ENCODE measurements at regions not wholly inside any gene's neighbourhood (a gene's known extent, or its start where the extent isn't known, plus 50 kb on each side); places are given as distances from the start of the nearest gene placed in this dataset.
A peak's percentile ranks its signal among the peaks of the same experiment; 100 is the strongest.

DNA sequence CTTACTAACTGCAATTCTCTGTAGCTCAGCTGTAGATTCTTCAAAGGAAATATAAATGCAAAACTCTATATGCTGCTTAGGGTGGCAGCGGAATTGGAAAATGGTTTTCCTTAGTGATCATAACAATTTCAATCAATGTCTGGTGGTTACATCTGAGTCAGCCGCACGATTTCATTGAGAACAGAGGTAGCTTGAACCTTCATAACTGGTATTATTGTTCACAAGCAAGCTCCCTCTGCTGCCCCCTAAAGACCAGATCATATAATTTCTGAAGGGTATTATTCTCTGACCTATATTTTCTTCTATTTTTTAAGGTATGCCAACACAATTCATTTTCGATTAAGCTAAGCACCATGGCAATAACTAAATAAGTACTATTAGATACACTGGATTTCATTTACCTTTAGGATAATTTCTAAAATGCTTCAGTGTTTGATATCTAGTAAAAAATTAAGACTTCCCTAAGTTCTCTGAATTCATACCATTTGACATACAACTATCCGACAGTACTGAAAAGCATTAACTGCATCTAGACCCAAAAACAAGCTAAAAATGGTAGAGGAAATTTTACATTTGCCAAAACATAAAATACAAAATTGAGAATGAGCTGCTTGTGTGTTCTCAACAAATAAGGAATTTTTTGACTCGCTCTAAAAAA, 181.1 kb upstream of the SPEF2 start:
- DNase-seq (ENCODE audit: extremely low read depth, low read depth): peak; percentile 33

DNA sequence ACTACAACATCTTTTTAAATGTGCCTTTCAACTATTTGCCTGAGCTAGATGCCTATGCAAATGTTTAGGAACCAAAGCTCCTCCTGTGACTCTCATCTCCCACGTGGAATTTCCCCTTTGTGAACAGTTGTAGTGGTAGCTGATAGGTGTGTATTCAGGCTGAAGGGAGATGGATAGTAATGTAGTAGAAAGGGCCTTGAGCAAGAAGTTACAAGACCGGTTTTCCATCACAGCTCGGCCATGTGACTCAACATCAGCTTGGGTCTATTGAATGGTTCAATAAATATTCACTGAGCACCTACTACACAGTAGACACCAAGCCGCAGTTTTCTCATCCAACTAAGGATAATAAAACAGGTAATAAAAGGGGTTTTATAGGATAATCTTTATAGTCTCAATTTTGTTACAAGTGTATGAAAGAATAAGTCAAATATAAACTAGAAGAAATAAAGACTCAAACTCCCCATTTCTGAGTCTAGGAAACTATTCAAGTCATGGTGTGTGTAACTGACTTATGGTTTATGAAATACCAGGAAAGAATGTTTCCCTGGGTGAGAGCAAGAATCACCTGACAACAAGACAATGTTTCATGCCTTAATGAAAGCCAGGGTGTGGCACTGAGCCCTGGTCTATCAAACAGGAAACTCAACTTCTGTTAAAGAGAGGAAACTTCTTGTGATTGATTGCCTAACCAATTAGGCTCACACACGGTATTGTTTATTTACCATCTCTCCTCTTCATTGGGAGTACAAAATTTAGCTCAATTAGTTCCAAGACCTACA, 187.1 kb upstream of the SPEF2 start:
- no peak for DNase-seq (ENCODE audit: extremely low read depth, low read depth)

DNA sequence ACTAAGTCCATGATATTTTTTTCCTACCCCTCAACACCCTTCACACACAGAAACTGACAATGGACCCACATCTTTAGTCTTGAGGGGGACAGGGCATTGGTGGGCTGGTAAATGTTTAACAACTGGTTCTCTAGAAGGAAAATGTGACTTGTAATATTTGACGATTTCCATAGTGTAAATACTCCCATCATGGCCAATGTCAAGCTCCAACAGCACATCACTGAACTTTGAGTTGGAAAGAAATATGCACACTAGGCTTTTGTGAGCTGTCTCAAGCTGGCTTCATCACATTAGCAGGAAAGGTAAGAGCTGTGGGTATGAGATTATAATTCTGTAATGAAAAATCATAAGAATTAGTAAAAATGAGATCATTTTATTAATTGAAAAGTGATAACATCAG, 189.9 kb upstream of the PRLR start:
- no peak for DNase-seq (ENCODE audit: extremely low read depth, low read depth)

DNA sequence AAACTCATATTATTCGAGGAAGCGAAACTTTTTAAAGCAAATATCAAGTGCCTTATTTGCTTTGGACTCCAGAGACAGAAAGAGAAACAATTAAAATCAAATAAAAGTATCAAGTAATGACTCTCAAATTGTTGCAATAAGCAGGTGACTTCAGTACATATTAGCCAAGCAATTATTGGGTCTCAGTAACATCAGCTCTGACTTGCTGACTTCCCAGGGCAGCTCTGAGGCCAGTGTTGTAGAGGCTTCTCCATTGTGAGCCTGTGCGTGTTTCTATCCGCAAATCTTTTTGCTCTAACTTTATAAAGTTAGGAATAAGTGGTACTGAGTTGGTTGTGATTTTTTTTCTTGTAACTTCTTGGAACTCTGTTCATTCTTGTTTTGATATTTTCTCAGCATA, 186.8 kb upstream of the PRLR start:
- DNase-seq (ENCODE audit: extremely low read depth, low read depth): no peak

DNA sequence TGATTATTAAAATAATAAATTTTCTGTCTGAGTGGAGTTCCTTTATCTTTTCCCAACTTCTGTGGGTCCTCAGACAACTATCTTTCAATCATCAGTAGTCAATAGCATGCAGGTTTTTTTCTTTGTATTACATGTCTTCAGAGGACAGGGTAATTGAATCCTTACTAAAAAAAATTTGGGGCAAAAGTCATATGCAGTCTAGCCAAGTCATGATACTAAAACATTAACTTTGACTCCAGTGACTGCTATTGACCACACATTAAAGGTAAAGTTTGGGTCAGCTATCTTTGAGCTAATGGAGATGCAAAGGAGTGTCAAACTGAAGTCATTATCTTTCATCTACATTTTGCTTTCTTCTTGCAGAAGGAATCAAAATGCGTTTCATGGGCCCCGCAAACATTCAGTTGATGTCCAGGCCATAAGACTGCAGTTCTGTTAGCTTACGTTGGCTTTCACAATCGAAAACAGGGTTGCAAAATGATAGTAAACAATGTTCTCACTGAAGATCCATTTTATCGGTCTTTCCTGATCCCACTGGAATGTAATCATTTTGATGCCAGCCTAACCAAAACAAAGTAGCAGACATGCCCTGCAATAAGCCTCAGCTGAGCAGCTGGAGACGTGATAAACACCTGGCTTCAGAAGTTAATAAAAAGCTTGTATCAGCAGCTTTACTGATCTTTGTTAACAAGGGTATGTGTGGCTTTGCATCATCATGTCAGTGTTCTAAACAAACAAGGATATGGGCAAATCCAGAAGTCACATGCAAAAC, 186.1 kb upstream of the PRLR start:
- DNase-seq (ENCODE audit: extremely low read depth, low read depth): no peak

DNA sequence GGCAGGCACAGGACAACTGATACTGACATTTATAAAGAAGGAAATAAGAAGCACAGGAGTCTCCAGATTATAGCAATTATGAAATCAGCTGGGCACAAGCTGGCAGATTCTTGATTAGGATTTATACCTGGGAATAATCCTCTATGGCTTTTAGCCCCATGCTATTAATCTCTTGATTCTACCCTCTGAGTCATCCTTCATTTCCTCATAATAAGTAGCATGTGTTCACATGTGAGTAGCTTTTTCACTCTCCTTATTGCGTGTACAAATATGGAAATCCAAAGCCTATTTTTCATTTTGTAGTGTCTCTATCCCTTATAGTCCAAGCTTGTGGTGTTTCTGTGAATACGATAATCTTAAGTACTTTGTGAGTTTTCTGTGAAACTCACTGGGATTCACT, 185.0 kb upstream of the PRLR start:
- DNase-seq (ENCODE audit: extremely low read depth, low read depth): no peak

DNA sequence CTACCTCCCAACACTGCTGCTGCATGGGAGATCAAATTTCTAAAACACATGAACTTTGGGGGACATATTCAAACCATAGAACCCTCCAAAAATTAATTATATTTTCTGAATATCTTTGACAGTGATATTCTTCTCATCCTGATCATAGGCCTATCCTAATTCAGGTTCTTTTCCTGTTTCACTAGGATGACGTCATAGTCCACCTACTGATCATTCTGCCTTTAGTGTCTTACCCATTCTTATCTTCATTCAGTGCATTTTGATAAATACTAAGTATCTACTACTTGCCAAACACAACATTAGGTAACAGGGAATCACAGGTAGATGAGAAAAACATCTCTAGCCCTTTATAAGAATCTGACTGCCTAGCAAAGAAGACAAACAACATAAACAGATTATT, 179.1 kb upstream of the PRLR start:
- DNase-seq (ENCODE audit: extremely low read depth, low read depth): no peak

DNA sequence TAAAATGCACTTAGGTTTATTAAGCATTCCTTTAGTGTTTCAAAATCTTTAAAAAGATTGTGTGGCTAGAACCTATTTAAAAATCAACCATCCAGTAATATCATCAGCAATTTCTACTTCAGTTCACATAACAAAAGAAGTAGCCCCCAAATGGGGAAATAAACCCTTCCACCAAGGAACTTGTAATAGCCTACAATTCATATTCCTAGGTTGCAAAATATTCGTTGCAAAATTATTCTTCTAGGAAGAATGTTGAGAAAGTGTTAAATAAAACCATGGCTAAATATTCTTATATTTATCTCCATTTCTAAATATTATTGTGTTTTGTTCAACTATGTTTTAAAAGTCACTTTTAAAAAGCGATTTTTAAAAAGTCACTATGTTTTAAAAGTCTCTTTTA, 177.9 kb upstream of the PRLR start:
- DNase-seq (ENCODE audit: extremely low read depth, low read depth): no peak

DNA sequence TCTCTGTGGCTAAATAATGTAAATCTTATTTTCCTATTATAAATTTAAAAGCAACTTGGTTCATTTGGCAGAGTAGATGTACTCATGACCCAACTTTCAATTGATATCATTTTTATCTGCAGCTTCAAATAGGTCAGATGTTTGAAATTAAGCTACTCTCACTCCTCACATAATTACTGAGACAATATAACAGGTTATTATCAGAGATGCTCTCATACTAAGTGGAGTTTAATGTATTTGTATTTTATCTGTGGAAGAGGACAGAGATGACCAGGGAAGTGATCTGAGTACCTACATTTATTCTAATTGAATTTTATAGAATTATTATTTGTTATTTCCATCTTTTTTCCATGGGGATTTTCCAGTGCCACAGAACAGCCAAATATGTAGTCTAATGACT, 177.4 kb upstream of the PRLR start:
- no peak for DNase-seq (ENCODE audit: extremely low read depth, low read depth)

DNA sequence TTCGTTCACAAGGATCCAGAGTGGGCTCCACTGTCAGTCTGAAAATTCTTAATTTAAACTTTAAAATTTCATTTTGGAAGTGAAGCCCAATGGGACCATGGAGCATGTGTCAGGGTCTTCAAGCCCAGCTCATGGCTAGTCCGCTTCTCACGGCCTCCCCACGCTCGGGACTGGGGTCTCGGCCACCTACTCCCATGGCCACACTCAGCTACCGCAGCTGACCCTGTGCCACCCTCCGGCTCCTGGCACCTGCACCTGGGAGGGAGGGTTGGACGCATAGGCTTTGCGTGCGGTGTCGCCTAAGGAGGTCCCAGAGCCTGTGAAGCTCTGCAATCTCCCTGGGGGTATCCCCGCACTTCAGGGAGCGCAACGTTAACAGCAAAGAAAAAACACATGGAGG, 175.7 kb upstream of the PRLR start:
- no peak for DNase-seq (ENCODE audit: extremely low read depth, low read depth)

DNA sequence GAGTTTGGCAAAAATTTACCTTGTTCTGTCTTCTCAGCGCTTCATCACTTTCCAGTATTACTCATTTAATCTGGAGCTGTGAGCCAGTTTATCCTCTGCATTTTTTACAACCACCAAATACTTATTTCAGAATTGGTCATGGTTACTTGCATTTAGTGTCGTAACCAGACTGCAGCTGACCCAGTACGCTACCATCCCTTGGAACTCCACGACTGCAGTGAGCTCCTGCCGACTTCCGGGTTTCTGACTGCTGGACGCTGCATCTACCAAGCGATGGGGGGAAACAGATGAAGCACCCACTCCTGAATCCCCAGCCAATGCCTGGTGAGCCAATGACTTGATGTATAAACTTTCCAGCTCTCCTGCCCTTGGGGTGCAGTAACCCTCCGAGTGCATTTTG, 174.4 kb upstream of the PRLR start:
- no peak for DNase-seq (ENCODE audit: extremely low read depth, low read depth)

DNA sequence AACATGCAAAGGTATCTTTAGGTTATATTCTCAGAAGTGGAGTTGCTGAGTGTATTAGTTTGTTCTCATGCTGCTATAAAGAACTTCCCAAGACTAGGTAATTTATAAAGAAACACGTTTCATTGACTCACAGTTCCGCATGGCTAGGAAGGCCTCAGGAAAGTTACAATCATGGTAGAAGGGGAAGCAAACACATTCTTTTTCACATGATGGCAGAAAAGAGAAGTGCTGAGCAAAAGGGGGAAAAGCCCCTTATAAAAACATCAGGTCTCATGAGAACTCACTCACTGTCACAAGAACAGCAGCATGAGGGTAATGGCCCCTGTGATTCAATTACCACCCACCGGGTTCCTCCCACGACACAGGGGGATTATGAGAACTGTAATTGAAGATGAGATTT, 163.6 kb upstream of the PRLR start:
- no peak for DNase-seq (ENCODE audit: extremely low read depth, low read depth)

DNA sequence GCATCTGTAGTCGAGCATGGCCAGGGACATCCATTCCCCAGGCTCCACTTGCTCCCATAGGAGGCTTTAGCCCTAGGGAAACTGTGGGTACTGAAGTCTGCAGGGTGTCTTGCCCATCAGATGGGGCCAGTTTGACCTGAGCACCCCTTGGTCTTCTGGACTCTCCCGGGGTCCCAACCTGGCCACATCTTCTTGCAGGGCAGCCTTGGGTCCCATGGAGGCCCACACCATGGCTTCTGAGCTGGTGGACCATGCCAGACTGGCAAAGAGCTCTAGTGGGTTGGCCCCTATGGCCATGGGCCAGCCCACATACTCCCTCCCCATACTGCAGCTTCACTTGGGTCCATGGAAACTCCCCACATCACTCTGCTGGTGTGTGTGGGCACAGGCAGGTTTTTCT, 154.4 kb upstream of the PRLR start:
- no peak for DNase-seq (ENCODE audit: extremely low read depth, low read depth)

DNA sequence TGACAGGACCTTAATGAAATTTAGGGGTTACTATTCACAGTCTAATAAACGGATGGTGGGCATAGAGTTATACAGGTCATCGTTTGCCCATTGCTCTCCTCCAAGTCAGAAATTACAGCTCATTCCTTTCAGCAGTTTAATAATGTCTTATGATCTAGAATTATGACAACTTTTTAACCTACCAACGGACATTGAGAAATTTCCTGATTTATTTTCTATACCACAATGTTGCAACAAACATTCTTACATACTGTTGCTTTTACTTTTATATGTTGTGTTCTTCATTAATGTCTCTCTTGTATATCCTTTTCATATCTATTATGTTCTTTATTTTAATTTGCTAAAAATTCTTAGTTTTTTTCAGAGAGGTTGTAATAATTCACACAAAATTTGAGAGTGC, 152.8 kb upstream of the PRLR start:
- no peak for DNase-seq (ENCODE audit: extremely low read depth, low read depth)

DNA sequence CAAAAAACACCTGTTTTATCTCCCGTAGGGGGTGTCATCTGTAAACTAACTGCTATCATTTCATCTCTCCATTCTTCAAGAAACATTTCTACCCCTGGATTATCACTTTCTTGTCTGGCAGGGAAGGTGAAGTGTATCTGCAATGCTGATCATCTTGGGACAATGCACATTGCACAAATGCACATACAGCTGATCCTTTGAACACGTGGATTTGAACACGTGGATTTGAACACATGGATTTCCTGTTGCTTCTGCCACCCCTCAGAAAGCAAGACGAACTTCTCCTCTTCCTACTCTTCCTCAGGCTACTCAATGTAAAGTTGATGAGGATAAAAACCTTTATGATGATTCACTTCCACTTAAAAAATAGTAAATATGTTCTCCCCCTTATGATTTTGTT, 147.4 kb upstream of the PRLR start:
- DNase-seq (ENCODE audit: extremely low read depth, low read depth): no peak

DNA sequence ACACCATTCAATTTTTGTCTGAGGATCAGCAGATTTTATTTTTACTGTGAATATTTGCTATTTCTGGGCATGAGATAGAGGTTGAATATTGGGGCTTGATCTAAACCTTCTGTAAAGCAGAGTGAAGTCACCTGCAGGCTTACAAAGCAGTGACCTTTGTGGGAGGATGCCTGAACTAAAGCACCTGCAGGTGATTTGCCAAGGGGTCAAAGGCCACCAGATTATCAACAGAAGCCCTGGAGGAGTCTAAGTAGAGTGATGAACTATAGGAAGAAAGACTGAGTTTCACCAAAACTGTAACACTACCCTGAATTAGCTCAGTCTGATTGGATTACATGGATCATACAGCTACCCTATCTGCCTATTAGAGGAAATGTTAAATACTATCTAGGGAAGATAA, 144.3 kb upstream of the PRLR start:
- DNase-seq (ENCODE audit: extremely low read depth, low read depth): no peak

DNA sequence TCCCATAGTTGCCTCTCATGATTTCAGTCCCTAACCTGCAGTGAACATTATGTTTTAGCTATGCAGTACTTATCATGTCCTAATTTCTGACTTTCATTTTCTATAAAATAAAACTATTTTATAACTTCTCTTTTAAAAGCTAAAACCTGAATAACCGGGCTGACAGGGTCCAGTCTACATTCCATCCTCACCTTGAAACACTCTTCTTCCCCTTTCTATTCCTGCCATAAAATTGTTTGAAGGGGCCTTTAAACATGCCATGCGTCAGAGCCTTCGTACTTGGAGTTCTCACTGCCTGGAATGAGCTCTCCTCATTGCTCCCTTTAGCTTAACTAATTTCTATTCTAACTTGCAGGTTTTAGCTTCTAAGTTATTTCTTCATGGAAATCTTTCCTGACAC, 143.0 kb upstream of the PRLR start:
- no peak for DNase-seq (ENCODE audit: extremely low read depth, low read depth)

DNA sequence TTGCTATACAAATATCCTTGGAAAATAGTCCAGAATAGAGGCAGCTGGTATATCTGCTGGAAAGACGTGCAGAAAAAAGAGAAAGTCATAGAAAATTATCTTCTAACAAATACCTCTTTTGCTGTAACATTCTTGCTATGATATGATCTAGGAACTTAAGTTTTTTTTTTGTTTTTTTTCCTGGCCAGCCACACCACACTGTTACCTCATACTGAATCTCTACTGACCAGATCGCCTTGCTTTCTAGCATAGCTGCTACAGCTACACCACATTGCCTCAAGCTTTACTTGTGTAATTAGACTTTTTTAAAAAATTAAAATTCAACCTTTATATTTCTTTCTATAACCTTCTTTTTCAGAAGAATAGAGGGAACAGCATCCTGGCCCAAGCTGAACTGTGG, 142.2 kb upstream of the PRLR start:
- no peak for DNase-seq (ENCODE audit: extremely low read depth, low read depth)

DNA sequence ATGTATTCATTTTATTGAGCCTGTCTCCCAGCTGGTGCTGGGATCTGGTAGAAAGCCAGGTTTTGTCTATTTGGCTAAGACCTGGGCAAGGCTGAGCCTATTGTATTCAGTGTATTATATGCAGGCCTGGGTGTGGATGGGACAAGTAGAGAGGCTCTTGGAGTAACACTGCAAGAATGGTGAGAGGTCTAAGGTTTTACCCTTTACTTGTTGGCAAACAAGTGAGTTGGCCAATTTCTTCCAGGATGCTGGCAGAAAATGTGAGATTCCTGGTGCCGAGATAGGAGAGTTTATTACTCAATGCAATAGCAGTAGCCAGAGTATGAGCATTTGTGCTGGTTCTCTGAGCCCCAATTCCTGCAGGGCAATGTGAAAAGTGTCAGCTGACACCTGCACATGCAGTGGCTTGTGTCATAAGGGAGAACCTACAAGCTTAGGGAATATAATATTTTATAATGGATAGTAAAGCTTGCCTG, 141.7 kb upstream of the PRLR start:
- no peak for DNase-seq (ENCODE audit: extremely low read depth, low read depth)

DNA sequence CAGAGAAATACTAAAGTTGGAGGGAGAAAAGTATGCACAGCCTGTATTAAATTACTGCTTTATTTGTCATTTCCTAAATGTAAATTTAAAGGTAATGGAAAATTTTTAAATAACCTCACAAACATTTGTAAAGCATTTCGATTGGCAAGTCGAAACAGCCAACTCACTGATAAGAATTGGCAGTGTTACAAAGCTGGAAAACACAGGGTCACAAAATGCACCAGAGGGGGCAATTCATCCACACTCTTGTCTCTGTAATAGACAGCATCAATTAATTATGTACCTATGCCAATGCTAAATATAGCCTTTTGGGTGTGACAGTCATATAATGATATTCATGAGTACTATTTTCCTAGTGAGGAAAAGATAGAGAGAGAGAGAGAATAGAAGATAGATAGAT, 140.6 kb upstream of the PRLR start:
- DNase-seq (ENCODE audit: extremely low read depth, low read depth): no peak

DNA sequence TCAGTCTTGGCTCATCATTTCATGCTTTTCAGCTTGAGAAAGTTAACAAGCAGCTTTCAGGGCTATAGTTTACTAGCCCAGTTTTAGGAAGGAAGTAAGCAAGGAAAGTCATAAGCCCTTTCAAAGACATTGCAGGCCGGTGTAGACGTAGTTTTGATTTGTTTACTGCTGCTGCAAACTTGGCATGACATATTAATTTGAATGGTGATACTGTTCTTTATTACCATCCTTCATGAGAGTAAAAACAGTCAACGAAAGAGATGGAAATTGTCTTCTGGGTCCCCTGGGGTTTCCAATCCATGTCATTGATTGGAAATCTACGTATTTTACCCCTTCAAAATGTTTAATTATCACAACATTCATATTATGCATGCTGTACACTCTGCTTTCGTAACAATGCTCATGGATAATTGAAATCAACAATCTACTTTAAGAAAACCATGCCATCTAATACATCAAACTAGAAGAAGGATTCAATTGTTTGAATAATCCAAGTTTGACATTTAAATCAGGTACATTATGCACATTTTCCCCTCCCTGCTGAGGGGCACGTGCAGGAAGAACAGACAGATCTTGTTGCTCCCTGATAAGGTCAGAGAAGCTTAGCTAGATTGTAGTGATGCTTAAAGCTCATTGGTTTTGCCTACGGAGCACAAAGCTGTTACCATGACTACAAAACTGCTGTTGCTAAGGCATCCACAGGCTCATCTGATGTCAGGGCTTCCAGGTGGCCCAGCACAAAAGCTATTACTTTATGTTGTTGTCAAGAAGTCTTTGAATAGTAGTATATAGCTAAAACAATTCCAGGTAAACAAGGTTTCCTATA, 139.9 kb upstream of the PRLR start:
- DNase-seq (ENCODE audit: extremely low read depth, low read depth): no peak
